ENCODE measurements at regions not wholly inside any gene's neighbourhood (a gene's known extent, or its start where the extent isn't known, plus 50 kb on each side); places are given as distances from the start of the nearest gene placed in this dataset.

GRCh38 chr7:81574723-81575326 lies 195.0 kb downstream of the HGF start:
- no peaks in the 10 kb centered on the region for H3K9me3 ChIP-seq
- CTCF ChIA-PET, result no interaction called here
- Mint-ChIP-seq H3K4me3 (ENCODE audit: unreplicated experiment) (no peak overlapping the region), H3K9me3 (ENCODE audit: unreplicated experiment) (no peaks in the 10 kb centered on the region), H3K4me1 (ENCODE audit: low read depth, unreplicated experiment) (no peaks in the 10 kb centered on the region), H3K27me3 (ENCODE audit: insufficient read depth, unreplicated experiment) (peaks cover 6% of the 10 kb centered on the region), H3K27ac (ENCODE audit: unreplicated experiment) (no peak overlapping the region), H3K36me3 (ENCODE audit: insufficient read depth, unreplicated experiment) (no peaks in the 10 kb centered on the region)
- no peak for DNase-seq
- POLR2A ChIA-PET, result no interaction called here
- no TSS peak for BruUV-seq (replicated peaks)
- H3K4me3 ChIP-seq (ENCODE audit: low read depth, low read length), result no peak overlapping the region
- no peaks in the 10 kb centered on the region for H3K4me1 ChIP-seq
- intact Hi-C loops (cut with micrococcal nuclease; ENCODE audit: unreplicated experiment), result no loop called here
- H3K27me3 ChIP-seq (replicated peaks; ENCODE audit: control insufficient read depth, insufficient read depth, low read length), result no peaks in the 10 kb centered on the region
- no peaks in the 10 kb centered on the region for H3K36me3 ChIP-seq (ENCODE audit: control insufficient read depth, insufficient read depth, low read length)
- TF ChIP-seq CTCF (IDR thresholded peaks at IDR 0.05; ENCODE audit: insufficient read depth in 1 of 2, low read depth in 1 of 2, low read length in 1 of 2, severe bottlenecking in 1 of 2, unreplicated experiment in 1 of 2), result no peak

- no TSS peak for BruUV-seq (replicated peaks)
- POLR2A ChIA-PET, result no interaction called here
- H3K36me3 Mint-ChIP-seq (ENCODE audit: insufficient read depth, unreplicated experiment), result no peaks in the 10 kb centered on the region
- H3K9me3 ChIP-seq, result no peaks in the 10 kb centered on the region
- H3K4me1 ChIP-seq, result no peaks in the 10 kb centered on the region
- no peak for TF ChIP-seq CTCF (IDR thresholded peaks at IDR 0.05; ENCODE audit: insufficient read depth in 1 of 2, low read depth in 1 of 2, low read length in 1 of 2, severe bottlenecking in 1 of 2, unreplicated experiment in 1 of 2)
- H3K9me3 Mint-ChIP-seq (ENCODE audit: unreplicated experiment), result no peaks in the 10 kb centered on the region
- CTCF ChIA-PET, result no interaction called here
- no peak overlapping the region for H3K4me3 ChIP-seq (ENCODE audit: low read depth, low read length)
- no peaks in the 10 kb centered on the region for H3K4me1 Mint-ChIP-seq (ENCODE audit: low read depth, unreplicated experiment)
- intact Hi-C loops (cut with micrococcal nuclease; ENCODE audit: unreplicated experiment), result no loop called here
- H3K27me3 Mint-ChIP-seq (ENCODE audit: insufficient read depth, unreplicated experiment), result peaks cover 5% of the 10 kb centered on the region
- H3K27ac Mint-ChIP-seq (ENCODE audit: unreplicated experiment), result no peak overlapping the region
- no peaks in the 10 kb centered on the region for H3K36me3 ChIP-seq (ENCODE audit: control insufficient read depth, insufficient read depth, low read length)
- DNase-seq, result no peak
- H3K27me3 ChIP-seq (replicated peaks; ENCODE audit: control insufficient read depth, insufficient read depth, low read length), result no peaks in the 10 kb centered on the region; the same call in 1 of the 2 replicates
- H3K4me3 Mint-ChIP-seq (ENCODE audit: unreplicated experiment), result no peak overlapping the region
These were observed 195.9 kb downstream of the HGF start for GRCh38 chr7:81573932-81574331.

- Mint-ChIP-seq H3K4me3 (ENCODE audit: unreplicated experiment) (no peak overlapping the region), H3K9me3 (ENCODE audit: unreplicated experiment) (no peaks in the 10 kb centered on the region), H3K27ac (ENCODE audit: unreplicated experiment) (no peak overlapping the region), H3K27me3 (ENCODE audit: insufficient read depth, unreplicated experiment) (peaks cover 3% of the 10 kb centered on the region), H3K4me1 (ENCODE audit: low read depth, unreplicated experiment) (no peaks in the 10 kb centered on the region), H3K36me3 (ENCODE audit: insufficient read depth, unreplicated experiment) (no peaks in the 10 kb centered on the region)
- no peak for TF ChIP-seq CTCF (IDR thresholded peaks at IDR 0.05; ENCODE audit: insufficient read depth in 1 of 2, low read depth in 1 of 2, low read length in 1 of 2, severe bottlenecking in 1 of 2, unreplicated experiment in 1 of 2)
- no peaks in the 10 kb centered on the region for H3K9me3 ChIP-seq
- no peaks in the 10 kb centered on the region for H3K4me1 ChIP-seq
- ChIA-PET POLR2A (no interaction called here), CTCF (no interaction called here)
- DNase-seq, result no peak
- no peaks in the 10 kb centered on the region; the same call in 1 of the 2 replicates for H3K27me3 ChIP-seq (replicated peaks; ENCODE audit: control insufficient read depth, insufficient read depth, low read length)
- BruUV-seq (replicated peaks), result no TSS peak
- H3K4me3 ChIP-seq (ENCODE audit: low read depth, low read length), result no peak overlapping the region
- no peaks in the 10 kb centered on the region for H3K36me3 ChIP-seq (ENCODE audit: control insufficient read depth, insufficient read depth, low read length)
- intact Hi-C loops (cut with micrococcal nuclease; ENCODE audit: unreplicated experiment), result no loop called here
These were observed 196.7 kb downstream of the HGF start for GRCh38 chr7:81573128-81573527.
